GM21381 (cell line): ENCODE measurements at regions not wholly inside any gene's neighbourhood (a gene's known extent, or its start where the extent isn't known, plus 50 kb on each side); places are given as distances from the start of the nearest gene placed in this dataset.
A peak's percentile ranks its signal among the peaks of the same experiment; 100 is the strongest.

Experiments
- ATAC-seq: cut with Tn5 transposase; IDR thresholded peaks from one replicate; pipeline ENCODE4 v1.9.1; 2021; ENCODE audit warnings: mild to moderate bottlenecking, moderate library complexity; ENCODE audit not compliant: unreplicated experiment

DNA sequence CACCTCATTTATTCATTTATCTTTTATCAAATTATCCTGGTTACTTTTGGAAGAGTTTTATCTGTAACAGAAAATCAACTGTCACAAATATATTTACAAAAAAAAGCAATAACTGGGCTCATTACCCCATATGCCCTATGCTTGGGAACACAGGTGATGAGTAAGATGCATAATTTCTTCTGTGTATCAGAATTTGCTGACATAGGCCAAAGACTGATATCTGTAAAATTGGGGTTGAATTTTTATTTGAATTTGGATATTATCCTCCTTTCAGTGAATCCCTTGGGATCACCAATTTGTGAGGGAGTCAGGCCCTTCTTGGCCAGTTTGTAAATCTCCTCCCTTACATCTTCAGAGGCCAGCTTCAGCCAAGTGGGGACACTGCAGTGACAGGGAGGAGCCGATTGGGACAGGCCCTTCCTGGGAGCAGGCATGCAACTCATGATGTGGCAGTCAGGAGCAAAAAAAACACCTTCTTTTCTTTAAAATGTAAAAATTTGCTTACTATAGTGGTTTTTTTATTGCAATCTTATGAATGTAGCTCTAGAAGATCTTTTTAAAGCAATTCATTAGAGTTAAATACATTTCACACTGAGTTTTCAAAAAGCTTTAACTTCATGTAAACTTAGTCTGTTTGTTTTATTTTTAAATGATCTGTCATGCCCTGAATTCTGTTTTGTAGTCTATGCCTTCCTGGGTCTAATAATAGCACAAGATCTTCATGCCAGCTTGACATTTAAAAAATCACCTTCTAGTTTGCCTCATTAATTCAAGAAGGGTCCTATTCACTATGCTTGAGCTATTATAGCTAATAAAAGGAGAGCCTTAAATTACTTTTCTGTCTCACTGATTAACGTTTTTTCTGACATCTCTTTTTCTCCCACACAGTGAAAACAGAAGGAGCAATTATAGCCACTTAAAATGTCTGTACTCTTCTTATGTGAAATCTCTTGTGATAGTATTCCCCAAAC is 136.6 kb upstream of the SPRY1 start:
- no peak for ATAC-seq

DNA sequence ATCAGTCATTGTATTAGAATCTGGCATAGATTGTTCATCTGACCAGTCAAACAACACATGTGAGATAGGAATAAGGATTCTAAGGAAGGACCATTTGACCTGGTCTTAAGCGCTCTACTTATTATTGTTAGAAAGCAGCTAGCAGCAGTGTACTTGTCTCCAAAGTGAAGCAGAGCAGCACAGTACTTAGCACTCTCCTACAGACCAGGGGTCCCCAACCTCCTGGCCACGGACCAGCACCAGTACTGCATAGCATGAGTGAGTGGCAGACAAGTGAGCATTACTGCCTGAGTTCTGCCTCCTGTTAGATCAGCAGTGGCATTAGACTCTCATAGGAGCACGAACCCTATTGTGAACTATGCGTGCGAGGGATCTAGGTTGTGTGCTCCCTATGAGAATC is 135.9 kb upstream of the SPRY1 start:
- ATAC-seq: no peak

DNA sequence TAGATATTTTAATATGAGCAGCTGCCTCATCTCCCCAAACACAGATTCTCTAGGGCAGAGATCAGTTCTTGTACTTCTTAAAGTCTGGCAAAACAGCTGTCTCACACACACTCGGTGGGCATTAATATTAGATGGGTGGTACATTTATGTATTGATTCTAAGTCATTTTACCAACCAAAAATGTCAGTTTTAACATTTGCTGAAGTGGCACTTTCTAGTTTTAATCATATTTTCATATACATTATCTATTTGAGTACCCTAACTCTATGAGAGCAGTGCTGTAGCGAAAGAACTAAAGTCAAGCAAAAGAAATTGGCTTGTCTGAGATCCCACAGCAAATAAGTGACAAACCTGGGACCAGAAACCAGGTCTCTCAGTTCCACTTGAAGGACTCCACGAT is 134.5 kb upstream of the SPRY1 start:
- no peak for ATAC-seq

DNA sequence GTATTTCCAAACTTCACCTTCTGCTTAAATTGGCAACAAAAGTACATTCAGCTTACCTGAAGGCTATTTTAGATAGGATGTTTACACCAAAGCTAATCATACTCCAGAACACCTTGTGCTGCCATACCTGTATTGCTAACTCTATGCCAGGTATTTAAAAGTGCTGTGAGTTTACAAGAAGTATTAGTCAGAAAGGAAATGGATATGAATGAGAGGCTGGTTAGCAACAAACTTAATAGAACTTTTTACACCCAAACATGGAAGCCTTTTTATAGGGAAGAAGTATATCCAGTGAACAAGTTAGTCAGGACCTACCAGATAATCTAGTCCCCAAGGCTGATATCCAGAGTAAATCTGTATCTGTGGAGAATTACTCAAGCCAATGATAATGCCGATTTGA is 131.2 kb upstream of the SPRY1 start:
- no peak for ATAC-seq

DNA sequence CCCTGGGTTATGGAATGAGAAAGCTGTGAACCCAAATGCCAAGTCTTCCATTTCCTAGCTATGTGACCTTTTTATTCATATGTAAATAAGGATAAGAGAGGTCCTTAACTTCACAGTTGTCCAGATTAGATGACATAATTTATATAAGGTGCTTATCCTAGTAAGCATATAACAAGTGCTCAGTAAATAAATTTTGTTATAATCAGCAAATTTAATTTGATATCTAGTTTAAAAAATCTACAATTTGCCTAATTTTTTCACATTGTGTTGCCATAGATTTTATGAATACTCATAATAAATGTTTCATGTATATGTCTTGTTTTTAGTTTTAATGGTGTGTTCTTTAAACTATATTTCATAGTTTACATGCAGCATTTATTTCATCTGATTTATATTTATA is 130.4 kb upstream of the SPRY1 start:
- ATAC-seq: no peak

DNA sequence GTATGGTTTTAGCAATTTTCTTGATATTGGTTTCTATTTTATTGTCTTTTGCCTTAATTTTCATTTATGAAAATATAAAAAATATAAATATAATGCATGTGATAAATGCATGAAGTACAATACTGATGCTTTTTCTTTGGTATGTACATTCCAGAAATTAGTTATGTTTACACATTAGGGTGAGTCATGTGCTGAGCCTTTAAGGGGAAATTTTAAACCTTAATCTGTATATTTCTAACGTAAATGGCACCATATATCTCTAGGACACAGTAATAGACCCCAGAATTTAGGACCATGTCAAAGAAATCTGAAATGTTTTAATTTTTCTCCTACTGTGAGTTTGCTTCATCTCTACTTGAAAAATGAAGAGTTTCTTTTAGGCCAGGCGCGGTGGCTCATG is 117.8 kb upstream of the SPRY1 start:
- no peak for ATAC-seq

DNA sequence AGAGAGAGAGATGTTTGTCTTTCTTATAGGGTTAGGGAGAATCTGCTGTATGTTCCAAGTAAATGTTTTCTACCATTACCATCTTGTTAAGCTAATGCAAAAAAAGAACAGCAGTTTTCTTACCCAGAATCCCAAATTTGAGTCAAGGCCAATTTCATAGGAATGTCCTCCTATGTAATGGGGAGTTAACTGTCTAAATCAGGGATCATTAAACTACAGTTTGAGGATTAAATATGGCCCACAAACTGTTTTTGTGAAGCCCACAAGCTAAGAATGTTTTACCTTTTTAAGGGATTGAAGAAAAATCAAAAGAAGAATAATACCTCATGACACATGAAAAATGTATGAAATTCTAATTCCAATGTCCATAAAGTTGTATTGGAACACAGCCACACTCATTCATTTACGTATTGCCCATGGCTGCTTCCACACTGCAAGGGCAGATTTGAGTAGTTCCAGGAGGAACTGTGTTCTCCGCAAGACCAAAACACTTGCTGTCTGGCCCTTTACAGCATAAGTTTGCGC is 113.2 kb upstream of the SPRY1 start:
- no peak for ATAC-seq

DNA sequence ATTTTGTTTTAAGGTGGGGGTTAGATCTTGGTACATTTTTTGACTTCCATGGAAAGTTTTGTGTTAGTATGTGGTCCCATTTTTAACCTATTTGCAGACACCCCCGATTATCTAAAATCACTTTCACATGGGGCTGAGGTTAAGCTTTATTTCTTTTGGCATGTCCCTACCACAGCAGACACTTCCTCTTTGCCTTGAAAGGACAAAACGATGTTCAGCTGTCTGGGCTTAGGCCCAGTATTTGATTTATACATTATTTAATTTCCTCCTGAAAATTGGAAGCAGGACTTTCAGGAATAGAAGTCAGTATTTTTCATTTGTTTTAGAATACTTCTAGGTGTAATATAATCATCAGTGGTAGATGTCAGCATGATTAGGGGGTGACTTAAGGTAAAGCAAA is 112.4 kb upstream of the SPRY1 start:
- ATAC-seq: no peak

DNA sequence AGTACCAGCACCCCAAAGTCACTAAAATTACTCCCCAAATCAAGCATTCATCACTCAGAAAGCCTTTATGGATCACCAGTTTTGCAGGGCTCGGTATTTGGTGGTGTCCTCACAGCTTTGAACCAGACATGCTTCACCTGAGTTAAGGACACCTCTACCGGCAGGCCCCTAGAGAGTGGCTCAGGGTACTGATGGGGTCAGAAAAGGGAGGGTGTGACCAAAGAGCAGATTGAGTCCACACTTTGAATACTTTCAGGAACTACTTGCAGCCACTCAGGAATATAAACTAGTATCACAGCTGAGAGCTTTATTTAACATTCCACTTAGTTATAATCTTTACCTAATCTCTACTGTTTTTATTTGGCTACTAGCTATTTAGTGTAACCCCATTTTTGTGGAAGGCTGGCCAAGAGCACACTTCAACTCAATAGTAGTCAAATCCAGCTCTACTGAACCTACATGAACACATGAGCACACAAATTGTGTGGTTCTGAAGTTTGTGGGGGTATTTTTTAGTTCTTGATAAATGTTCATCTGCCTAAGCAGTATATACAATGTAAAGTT is 109.6 kb upstream of the SPRY1 start:
- ATAC-seq: no peak

DNA sequence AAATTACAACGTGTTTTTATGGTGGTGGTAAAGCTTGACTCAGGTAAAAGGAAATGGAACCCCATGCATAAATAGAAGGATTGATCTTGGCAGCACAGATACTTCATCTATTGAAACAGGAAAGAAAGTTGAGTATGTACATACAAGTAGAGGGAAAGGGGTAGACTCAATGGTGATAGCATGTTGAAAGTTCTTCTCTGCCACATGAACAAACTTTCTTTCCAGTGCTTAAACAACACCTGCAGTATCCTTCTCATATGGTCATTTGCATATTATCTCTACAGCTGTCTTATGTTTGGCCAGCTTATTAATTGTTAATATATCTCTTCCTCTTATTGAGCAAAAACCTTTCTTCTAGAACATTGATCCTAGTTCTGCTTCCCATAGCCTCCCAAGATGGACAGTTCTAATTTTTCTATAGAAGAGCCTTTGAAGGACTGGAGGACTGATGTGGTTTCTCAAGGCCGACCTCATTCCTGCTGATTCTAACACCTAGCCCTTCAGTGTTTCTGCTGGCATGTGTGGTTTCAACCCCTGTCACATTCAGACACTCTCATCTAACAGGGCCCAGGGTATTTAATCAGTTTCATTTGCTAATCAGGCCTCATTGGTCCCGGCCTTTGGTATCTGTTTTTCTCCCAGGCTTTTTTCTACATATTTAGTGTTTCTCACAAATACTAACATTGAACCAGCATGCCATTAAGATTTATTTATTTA is 108.1 kb upstream of the SPRY1 start:
- peak; percentile 90 for ATAC-seq

DNA sequence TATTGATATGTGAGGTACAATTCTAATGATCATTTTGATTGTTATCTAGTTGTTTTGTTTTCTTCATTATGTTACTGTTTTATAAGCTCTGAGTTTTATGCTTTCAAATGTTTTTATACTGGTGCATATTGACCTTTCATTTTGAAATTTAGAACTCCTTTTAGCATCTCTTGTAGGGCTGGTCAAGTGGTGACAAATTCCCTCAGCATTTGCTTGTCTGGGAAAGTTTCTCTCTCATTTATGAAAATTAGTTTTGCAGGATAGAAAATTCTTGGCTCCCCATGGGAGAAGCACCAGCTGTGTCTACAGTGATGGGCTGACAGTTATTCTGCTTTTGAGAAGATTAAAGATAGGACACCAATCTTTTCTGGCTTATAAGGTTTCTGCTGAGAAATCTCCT is 105.3 kb upstream of the SPRY1 start:
- ATAC-seq: no peak

DNA sequence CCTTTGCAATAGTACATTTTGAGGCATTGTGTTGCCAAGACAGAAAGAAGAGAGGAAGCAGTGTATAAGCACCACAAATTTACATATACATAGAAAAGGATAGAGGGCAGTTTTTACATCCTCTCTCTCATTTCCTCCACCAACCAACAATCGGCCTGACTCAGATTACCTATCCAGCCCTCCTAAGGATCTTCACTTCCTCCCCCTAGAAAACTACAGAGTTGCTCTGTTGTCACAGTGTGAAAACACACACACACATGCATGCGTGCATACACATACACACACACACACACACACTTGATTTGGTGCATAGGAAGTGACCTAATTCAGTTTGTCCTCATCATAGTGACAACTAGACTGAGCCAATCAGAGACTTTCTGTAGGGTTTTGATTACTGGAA is 98.8 kb upstream of the SPRY1 start:
- no peak for ATAC-seq

DNA sequence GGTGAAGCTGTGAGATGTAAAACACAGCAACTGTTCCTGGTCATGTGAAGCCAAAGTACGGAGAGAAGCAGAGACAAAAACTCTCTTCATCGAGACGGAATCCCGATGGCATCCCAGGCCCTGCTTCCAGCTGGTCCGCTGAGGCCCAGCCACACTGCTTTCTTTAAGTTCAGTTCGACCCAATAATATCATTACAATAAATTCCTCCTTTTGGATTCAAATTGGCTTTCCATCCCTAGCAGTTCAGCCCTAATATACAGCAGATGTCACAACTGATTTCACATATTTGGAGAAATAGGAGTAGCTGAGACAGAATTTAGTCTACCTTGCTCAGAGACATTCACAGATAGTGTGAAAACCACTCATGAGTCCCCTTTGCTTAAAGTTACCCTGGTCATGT is 98.3 kb upstream of the SPRY1 start:
- no peak for ATAC-seq

DNA sequence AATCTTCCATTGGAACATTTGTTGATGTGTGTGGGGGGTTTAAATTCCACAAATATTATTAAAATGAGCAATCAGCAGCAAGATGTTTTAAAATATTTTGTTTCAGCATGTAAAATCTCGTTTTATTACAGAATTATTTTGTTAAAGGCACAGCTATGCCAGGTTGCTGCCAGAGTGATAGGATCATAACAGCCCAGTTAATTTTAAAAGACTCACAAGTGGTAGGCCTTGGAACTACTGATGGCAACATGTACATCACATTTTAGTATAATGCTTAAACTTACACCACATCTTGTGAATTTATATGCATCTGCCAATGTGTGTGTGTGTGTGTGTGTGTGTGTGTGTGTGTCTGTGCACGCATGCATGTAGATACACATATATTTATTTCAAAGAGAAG is 97.8 kb upstream of the SPRY1 start:
- no peak for ATAC-seq

DNA sequence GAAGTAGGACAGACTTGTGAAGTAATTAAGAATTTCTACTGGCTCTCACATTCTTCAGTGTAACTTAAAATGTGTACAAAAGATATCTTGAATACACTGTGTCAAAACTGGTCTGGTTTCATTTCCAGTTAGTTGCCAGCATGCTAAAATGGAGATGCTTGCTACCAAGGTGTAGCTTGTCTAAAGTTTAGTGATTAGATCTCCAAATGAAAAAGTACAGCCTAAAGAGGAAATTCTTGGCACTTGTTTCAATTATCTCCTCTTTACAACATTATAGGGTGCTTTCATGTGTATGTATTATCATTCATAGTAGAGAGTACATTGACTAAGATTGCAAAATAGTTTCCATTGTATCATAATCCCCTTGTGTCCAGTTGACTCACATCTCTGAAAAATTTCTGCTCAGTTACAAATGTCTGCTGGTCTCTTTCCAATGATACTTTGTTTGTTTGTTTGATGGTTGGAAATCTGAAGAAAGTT is 97.3 kb upstream of the SPRY1 start:
- no peak for ATAC-seq

DNA sequence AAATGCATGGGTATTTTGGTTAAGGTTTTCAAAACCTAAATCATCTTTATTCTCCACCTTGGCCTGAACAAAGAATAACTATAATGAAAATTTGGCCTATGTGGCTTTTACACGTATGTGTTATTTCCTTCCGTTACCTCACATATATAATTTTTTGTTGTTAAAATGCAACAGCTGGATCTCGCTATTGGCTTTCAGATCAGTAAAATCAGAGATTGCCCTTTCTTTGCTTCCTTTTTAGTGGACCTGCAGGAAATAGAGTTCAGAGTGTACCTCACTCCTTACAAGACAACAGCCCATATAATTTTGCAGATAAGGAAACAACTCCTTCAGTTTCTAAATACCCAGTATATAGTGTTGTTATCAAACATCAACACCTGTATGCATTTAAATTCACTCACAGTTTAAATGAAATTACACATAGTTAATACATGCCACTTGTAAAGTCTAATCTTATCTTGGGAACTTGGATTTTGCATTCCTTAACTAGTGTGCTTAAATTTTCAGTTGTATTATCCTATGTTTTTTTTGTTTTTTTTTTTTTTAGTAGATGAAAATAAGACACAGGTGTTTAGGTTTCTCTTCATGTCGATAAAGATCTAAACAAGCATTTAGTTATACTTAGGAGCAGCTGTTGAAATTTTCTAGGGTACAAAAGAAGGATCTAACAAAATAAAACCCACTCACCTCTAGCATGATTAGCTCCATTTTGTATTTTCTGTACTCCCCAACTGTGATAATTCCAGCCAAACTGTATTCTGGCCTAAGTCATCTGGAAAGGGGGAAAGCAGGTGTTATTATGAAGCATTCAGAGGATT is 96.2 kb upstream of the SPRY1 start:
- ATAC-seq: no peak

DNA sequence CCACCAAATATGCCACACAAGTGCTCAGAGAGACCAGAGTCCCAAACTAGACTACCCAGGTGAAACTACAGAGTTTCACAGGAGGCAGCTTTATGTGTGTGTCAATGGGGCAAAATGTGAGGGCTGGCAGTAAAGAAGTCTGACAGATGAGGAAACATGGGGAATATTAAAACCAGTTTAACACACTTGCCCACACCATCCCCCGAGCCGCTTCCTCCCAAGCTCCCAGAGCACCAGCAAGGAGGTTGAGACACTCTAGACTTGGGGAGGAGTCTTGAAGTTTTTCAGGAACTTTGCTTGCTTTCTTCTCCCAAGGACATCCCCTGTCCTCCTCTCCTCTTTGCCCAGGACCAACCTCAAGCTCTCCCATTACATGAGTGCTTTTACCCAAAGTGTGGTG is 94.7 kb upstream of the SPRY1 start:
- no peak for ATAC-seq

DNA sequence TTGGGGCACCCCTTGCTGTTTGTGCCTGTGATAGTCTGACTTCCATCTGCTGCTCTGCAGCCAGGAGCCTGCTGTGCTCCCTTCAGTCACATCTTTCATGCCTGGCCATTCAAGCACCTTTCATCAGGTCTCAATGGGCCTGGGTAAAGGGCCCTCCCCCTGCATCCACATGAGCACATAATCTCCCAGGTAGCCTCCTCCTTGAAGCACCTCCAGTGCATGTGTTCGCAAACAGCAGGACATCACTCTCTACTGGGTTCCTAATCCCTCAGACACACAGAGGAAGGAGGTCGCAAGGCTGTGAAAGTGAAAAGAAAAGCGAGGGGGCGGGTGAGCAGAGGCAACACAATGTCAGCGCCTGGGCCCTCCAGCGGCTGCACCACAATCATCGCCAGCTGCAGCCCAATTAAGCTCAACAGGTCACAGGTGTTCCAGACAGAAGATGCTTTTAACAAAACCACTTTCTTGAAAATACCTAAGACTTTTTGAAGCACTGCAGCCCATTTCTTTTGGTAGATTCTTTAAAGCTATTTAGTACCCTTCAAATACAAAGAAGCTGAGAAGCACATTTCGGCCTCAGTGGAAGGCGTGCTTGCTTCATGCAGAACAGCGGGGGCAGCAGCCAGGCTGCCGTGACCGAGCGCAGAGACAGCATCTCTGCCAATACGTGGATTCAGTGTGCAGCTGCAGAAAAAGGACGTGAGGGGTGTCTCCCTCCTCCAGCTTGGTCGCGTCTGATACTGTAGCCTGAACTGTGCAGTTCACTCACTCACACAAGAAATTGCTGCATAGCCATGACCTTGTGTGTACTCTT is 92.2 kb upstream of the SPRY1 start:
- ATAC-seq: no peak

DNA sequence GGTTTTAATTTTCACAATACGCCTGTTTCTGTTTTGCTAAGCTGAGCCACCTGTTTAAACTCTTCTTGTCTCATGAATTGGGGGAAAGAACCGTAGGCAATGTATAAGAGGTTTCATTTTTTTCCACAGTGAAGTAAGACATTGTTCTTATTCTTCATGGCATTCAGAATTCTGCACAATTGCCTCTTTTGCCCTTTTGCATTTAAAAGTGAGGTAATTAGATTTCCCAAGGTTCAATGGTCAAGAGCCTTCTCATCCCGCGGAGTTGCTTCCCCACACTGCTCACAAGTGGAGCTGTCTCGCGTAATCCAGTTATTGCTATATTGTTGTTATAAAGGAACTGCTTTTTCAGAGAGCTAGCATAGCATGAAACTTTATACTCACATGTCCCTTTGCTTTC is 90.9 kb upstream of the SPRY1 start:
- ATAC-seq: no peak

DNA sequence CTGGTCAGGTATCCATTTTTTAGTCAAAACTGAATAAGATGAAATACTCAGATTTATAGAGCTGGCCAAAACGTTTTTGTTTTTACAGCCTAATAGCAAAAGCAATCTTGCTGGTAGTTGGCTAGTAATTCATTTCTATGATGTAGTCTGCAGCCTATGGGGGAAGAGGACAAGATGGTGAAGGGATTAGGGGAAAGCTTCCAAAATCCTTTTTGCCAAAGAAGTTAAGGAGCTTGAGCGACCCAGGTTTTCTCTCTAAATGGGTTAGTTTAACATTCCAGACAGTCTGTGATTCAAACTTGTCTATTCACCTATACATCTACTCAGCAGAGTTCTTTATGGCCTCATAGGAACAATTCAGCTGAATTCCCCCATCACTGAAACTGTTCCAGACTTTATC is 89.8 kb upstream of the SPRY1 start:
- no peak for ATAC-seq
